HCT116 (cell line): ENCODE measurements at regions not wholly inside any gene's neighbourhood (a gene's known extent, or its start where the extent isn't known, plus 50 kb on each side); places are given as distances from the start of the nearest gene placed in this dataset.

Experiments
- ATAC-seq: fragments of 200-7000 bp; cut with Tn5 transposase; 2 replicates; pipeline ENCODE4 v1.9.1; 2020; ENCODE audit warnings: mild to moderate bottlenecking, moderate library complexity
- BruUV-seq: library from RNA; stranded (reverse); fragments of 400-500 nt; replicated peaks from 2 replicates; lab custom pipeline; 2021; lab: Mats Ljungman, UMichigan
- CTCF ChIA-PET: fragments of 300-600 bp; sonication (Branson Sonifier 250); formaldehyde crosslinking; loops from one replicate; lab custom pipeline; 2021; ENCODE audit warnings: antibody characterized with exemption; lab: Charles Lee
- POLR2A ChIA-PET: fragments of 300-600, 350-600 bp; sonication (Branson Sonifier 250); formaldehyde crosslinking; loops from one replicate; lab custom pipeline; 2021; ENCODE audit warnings: antibody characterized with exemption; lab: Charles Lee
- RAD21 ChIA-PET, 2 experiments: fragments of 300-600 bp; sonication (Branson Sonifier 250); formaldehyde crosslinking; loops; one replicate each; lab custom pipeline; 2023; ENCODE audit warnings: low total read pairs in 2 of 2; ENCODE audit not compliant: uncharacterized antibody in 2 of 2, unreplicated experiment in 2 of 2, low non-redundant PET in 1 of 2; lab: Charles Lee
- DNase-seq: peaks from one replicate; pipeline ENCODE4 v3.0.0-alpha.2; 2010; ENCODE audit warnings: low read depth, low spot score
- H2AFZ ChIP-seq: fragments of 200-600 bp; shearing (Covaris generic), sonication (generic); 2 replicates; pipeline ENCODE4 v1.6.1; 2017; ENCODE audit warnings: low read depth, mixed run types, mixed read lengths, antibody characterized with exemption, low read length; ENCODE audit not compliant: poor library complexity, severe bottlenecking
- H3K27ac ChIP-seq: 2 replicates; pipeline ENCODE4 v1.5.1; 2012; ENCODE audit warnings: low read depth, low read length
- H3K27me3 ChIP-seq: fragments of 200-600 bp; sonication (generic); 2 replicates; pipeline ENCODE4 v1.6.1; 2016; ENCODE audit warnings: mixed run types, low read length, mixed read lengths; ENCODE audit not compliant: insufficient read depth
- H3K36me3 ChIP-seq, 2 experiments: fragments of 200-500 bp in 1 of 2; fragments of 200-600 bp in 1 of 2; sonication (Bioruptor generic) in 1 of 2; sonication (generic) in 1 of 2; 2 replicates each; pipeline versions ENCODE4 v1.5.1 to v1.6.1; 2014 to 2016; ENCODE audit warnings: low read length in 2 of 2, inconsistent platforms in 1 of 2, mixed read lengths in 1 of 2, mixed run types in 1 of 2; ENCODE audit not compliant: insufficient read depth in 2 of 2, control insufficient read depth in 1 of 2
- H3K4me1 ChIP-seq, 2 experiments: fragments of 200-600 bp in 1 of 2; sonication (generic) in 1 of 2; 2 replicates each; pipeline versions ENCODE4 v1.5.1 to v1.6.1; 2012 to 2017; ENCODE audit warnings: low read length in 2 of 2, inconsistent platforms in 1 of 2, mild to moderate bottlenecking in 1 of 2, mixed read lengths in 1 of 2, mixed run types in 1 of 2, moderate library complexity in 1 of 2; ENCODE audit not compliant: insufficient read depth in 2 of 2, control insufficient read depth in 1 of 2
- H3K4me2 ChIP-seq: fragments of 200-600 bp; sonication (generic); 2 replicates; pipeline ENCODE4 v1.6.1; 2017; ENCODE audit warnings: mixed run types, low read length, mixed read lengths
- H3K4me3 ChIP-seq, 2 experiments: fragments of 200-600 bp in 1 of 2; sonication (generic) in 1 of 2; replicated peaks in 1 of 2; 2 replicates each; pipeline ENCODE4 v1.5.1; 2011 to 2016; ENCODE audit warnings: low read length in 2 of 2, control low read depth in 1 of 2, low read depth in 1 of 2, mild to moderate bottlenecking in 1 of 2, mixed read lengths in 1 of 2, mixed run types in 1 of 2
- H3K79me2 ChIP-seq: fragments of 200-600 bp; sonication (generic); 2 replicates; pipeline ENCODE4 v1.6.1; 2017; ENCODE audit warnings: mild to moderate bottlenecking, mixed run types, low read length, moderate library complexity, mixed read lengths; ENCODE audit not compliant: insufficient read depth
- H3K9ac ChIP-seq: fragments of 200-600 bp; sonication (generic); 2 replicates; pipeline ENCODE4 v1.6.1; 2016; ENCODE audit warnings: low read length, mixed read lengths
- H3K9me2 ChIP-seq: fragments of 200-600 bp; sonication (generic), shearing (Covaris generic); 2 replicates; pipeline ENCODE4 v1.6.1; 2017; ENCODE audit warnings: mixed run types, mild to moderate bottlenecking, moderate library complexity; ENCODE audit not compliant: insufficient read depth
- H3K9me3 ChIP-seq, 2 experiments: fragments of 200-500 bp in 1 of 2; fragments of 200-600 bp in 1 of 2; sonication (Bioruptor generic) in 1 of 2; sonication (generic) in 1 of 2; 2 replicates each; pipeline ENCODE4 v1.6.1; 2014 to 2017; ENCODE audit warnings: low read length in 2 of 2, mixed read lengths in 2 of 2, inconsistent platforms in 1 of 2, low read depth in 1 of 2, mild to moderate bottlenecking in 1 of 2, mixed run types in 1 of 2, moderate library complexity in 1 of 2; ENCODE audit not compliant: control insufficient read depth in 1 of 2, insufficient read depth in 1 of 2
- H4K20me1 ChIP-seq: fragments of 200-600 bp; sonication (generic), shearing (Covaris generic); 2 replicates; pipeline ENCODE4 v1.6.1; 2017; ENCODE audit warnings: mixed run types, mild to moderate bottlenecking, moderate library complexity; ENCODE audit not compliant: insufficient read depth
- ATF3 ChIP-seq: IDR thresholded peaks from 2 replicates; pipeline ENCODE4 v1.6.1; 2012
- CEBPB ChIP-seq: IDR thresholded peaks from 2 replicates; pipeline ENCODE4 v1.6.1; 2012; ENCODE audit warnings: low read depth
- CTCF ChIP-seq, 3 experiments: fragments of 200-600 bp in 1 of 3; sonication (generic) in 1 of 3; IDR thresholded peaks in 2 of 3; conservative IDR thresholded peaks in 1 of 3; 2 replicates each; pipeline ENCODE4 v1.5.1; 2012 to 2017; ENCODE audit warnings: low read depth in 2 of 3, low read length in 2 of 3, antibody characterized with exemption in 1 of 3, borderline replicate concordance in 1 of 3, control low read depth in 1 of 3, mild to moderate bottlenecking in 1 of 3, mixed read lengths in 1 of 3, mixed run types in 1 of 3, moderate library complexity in 1 of 3; ENCODE audit not compliant: insufficient read depth in 1 of 3
- EGR1 ChIP-seq: IDR thresholded peaks from 2 replicates; pipeline ENCODE4 v1.6.1; 2012; ENCODE audit warnings: low read depth
- EZH2 ChIP-seq: fragments of 200-600 bp; sonication (generic); IDR thresholded peaks from 2 replicates; pipeline ENCODE4 v1.6.1; 2017; ENCODE audit warnings: antibody characterized with exemption, mixed run types
- FOSL1 ChIP-seq: IDR thresholded peaks from 2 replicates; pipeline ENCODE4 v1.6.1; 2012; ENCODE audit warnings: low read depth
- MAX ChIP-seq: IDR thresholded peaks from 2 replicates; pipeline ENCODE4 v1.6.1; 2012
- RAD21 ChIP-seq: IDR thresholded peaks from 2 replicates; pipeline ENCODE4 v1.6.1; 2012; ENCODE audit warnings: low read depth, mild to moderate bottlenecking
- SRF ChIP-seq: IDR thresholded peaks from 2 replicates; pipeline ENCODE4 v1.6.1; 2012; ENCODE audit warnings: low read depth
- YY1 ChIP-seq: IDR thresholded peaks from 2 replicates; pipeline ENCODE4 v1.6.1; 2011; ENCODE audit warnings: low read length, low read depth, moderate library complexity, mild to moderate bottlenecking; ENCODE audit not compliant: insufficient replicate concordance; ENCODE audit errors: extremely low read depth
- ZNF274 ChIP-seq: fragments of 200-500 bp; sonication (Bioruptor generic); IDR thresholded peaks from 2 replicates; pipeline ENCODE4 v1.6.1; 2014; ENCODE audit warnings: mild to moderate bottlenecking, low read depth, low read length, inconsistent platforms
- intact Hi-C: fragments of 100-400 bp; cut with micrococcal nuclease; formaldehyde crosslinking; loops from 2 replicates; pipeline ENCODE4 v1.10.0; 2022

GRCh38 chr15:25175033-25175788 lies 220.4 kb downstream of the SNRPN start:
- DNase-seq, result no peak

GRCh38 chr15:25175789-25176615 lies 221.2 kb downstream of the SNRPN start:
- no TSS peak for BruUV-seq
- TF ChIP-seq ZNF274, result no peak
- TF ChIP-seq EZH2, result no peak
- TF ChIP-seq FOSL1, result no peak
- no peak for TF ChIP-seq MAX
- TF ChIP-seq CEBPB, result no peak
- TF ChIP-seq SRF, result no peak
- TF ChIP-seq CTCF (IDR thresholded peaks at IDR 0.05 in 2 of 3, conservative IDR thresholded peaks at IDR 0.05 in 1 of 3; ENCODE audit: borderline replicate concordance in 1 of 3, insufficient read depth in 1 of 3, low read depth in 2 of 3, low read length in 2 of 3), result no peak
- no peak for TF ChIP-seq ATF3
- no peak for TF ChIP-seq YY1
- Histone ChIP-seq H3K27ac (no peak overlapping the region), H3K27me3 (no peaks in the 10 kb centered on the region), H3K4me1 (no peaks in the 10 kb centered on the region), H3K4me3 (no peak overlapping the region), H3K79me2 (no peaks in the 10 kb centered on the region), H3K4me2 (no peak overlapping the region), H4K20me1 (no peaks in the 10 kb centered on the region), H2AFZ (no peak overlapping the region), H3K9me3 (peaks cover 5 to 30% of the 10 kb centered on the region in 2 experiments; a peak in 2 of 4 replicates), H3K9ac (no peak overlapping the region), H3K9me2 (no peaks in the 10 kb centered on the region), H3K36me3 (no peaks in the 10 kb centered on the region)
- no peak for DNase-seq
- intact Hi-C loops, result no loop called here
- CTCF ChIA-PET, result no interaction called here
- RAD21 ChIA-PET, result no interaction called here
- no peak for ATAC-seq
- POLR2A ChIA-PET, result no interaction called here

More at GRCh38 chr15:25175033-25175788, 220.4 kb downstream of the SNRPN start:
- Histone ChIP-seq H3K9ac (no peak overlapping the region), H3K4me3 (no peak overlapping the region), H3K27ac (no peak overlapping the region), H3K4me2 (no peak overlapping the region), H2AFZ (no peak overlapping the region), H3K4me1 (no peaks in the 10 kb centered on the region), H3K36me3 (no peaks in the 10 kb centered on the region), H3K27me3 (no peaks in the 10 kb centered on the region), H3K9me3 (peaks cover 5 to 30% of the 10 kb centered on the region in 2 experiments; a peak in 2 of 4 replicates), H4K20me1 (no peaks in the 10 kb centered on the region), H3K79me2 (no peaks in the 10 kb centered on the region), H3K9me2 (no peaks in the 10 kb centered on the region)
- CTCF ChIA-PET, result no interaction called here
- intact Hi-C loops, result no loop called here
- POLR2A ChIA-PET, result no interaction called here
- TF ChIP-seq EGR1 (no peak), RAD21 (no peak)
- RAD21 ChIA-PET, result no interaction called here
- BruUV-seq, result no TSS peak
- ATAC-seq, result no peak
